Ascending aorta (tissue), 2 donors: ENCODE measurements at regions not wholly inside any gene's neighbourhood (a gene's known extent, or its start where the extent isn't known, plus 50 kb on each side); places are given as distances from the start of the nearest gene placed in this dataset.

ENCODE experiments used
- DNase-seq, 2 donors: peaks; one replicate each; pipeline ENCODE4 v3.0.0-alpha.2; 2019; ENCODE audit warnings: low spot score in 2 of 2
- H3K27ac ChIP-seq, 2 donors: fragments of 200-600 bp; sonication (generic); one replicate each; pipeline ENCODE4 v1.5.1; 2016 to 2017; ENCODE audit warnings: mild to moderate bottlenecking in 1 of 2
- H3K27me3 ChIP-seq: fragments of 200-600 bp; sonication (generic); one replicate; pipeline ENCODE4 v1.5.1; 2017
- H3K36me3 ChIP-seq, 2 donors: fragments of 200-600 bp; sonication (generic); one replicate each; pipeline ENCODE4 v1.5.1; 2016
- H3K4me1 ChIP-seq, 2 donors: fragments of 200-600 bp; sonication (generic); one replicate each; pipeline ENCODE4 v1.5.1; 2016 to 2017; ENCODE audit warnings: mild to moderate bottlenecking in 1 of 2
- H3K4me3 ChIP-seq, 2 donors: fragments of 200-600 bp; sonication (generic); one replicate each; pipeline ENCODE4 v1.5.1; 2016 to 2017; ENCODE audit warnings: mild to moderate bottlenecking in 1 of 2
- H3K9me3 ChIP-seq, 2 donors: fragments of 200-600 bp; sonication (generic); one replicate each; pipeline ENCODE4 v1.5.1; 2016
- CTCF ChIP-seq, 3 experiments: fragments of 200-600 bp in 2 of 3; fragments of 450-650 bp in 1 of 3; sonication (generic) in 2 of 3; IDR thresholded peaks; one replicate each; pipeline ENCODE4 v1.5.1; 2016 to 2019; ENCODE audit warnings: antibody characterized with exemption in 3 of 3, mild to moderate bottlenecking in 1 of 3, moderate library complexity in 1 of 3
- intact Hi-C: fragments of 100-400 bp; cut with DNase I; formaldehyde crosslinking; loops from one replicate; pipeline ENCODE4 v1.15.1; 2023

- TF ChIP-seq CTCF (IDR thresholded peaks at IDR 0.05), result no peak
- no peak overlapping the region for H3K27ac ChIP-seq
- peaks cover 13 to 24% of the 10 kb centered on the region in 2 donors for H3K4me1 ChIP-seq
- intact Hi-C loops, result no loop called here
- H3K27me3 ChIP-seq, result no peaks in the 10 kb centered on the region
- no peaks in the 10 kb centered on the region for H3K36me3 ChIP-seq
- no peak overlapping the region for H3K4me3 ChIP-seq
- no peaks in the 10 kb centered on the region for H3K9me3 ChIP-seq
- DNase-seq, result no peak
These were observed 228.5 kb upstream of the ANKRD55 start for GRCh38 chr5:56461584-56461983.

GRCh38 chr5:56460681-56461191 is 227.6 kb upstream of the ANKRD55 start:
- Histone ChIP-seq H3K27ac (peak overlapping the region; percentile 53 to 94), H3K27me3 (no peaks in the 10 kb centered on the region), H3K4me3 (no peak overlapping the region), H3K9me3 (no peaks in the 10 kb centered on the region), H3K4me1 (peaks cover 13 to 24% of the 10 kb centered on the region in 2 donors), H3K36me3 (no peaks in the 10 kb centered on the region)
- intact Hi-C loops, result no loop called here
- no peak for DNase-seq
- no peak for TF ChIP-seq CTCF (IDR thresholded peaks at IDR 0.05)

- no peak for DNase-seq
- Histone ChIP-seq H3K9me3 (no peaks in the 10 kb centered on the region), H3K36me3 (no peaks in the 10 kb centered on the region), H3K27me3 (no peaks in the 10 kb centered on the region), H3K4me3 (no peak overlapping the region), H3K27ac (peak overlapping the region; percentile 31 to 94), H3K4me1 (peaks cover 13 to 24% of the 10 kb centered on the region in 2 donors)
- TF ChIP-seq CTCF (IDR thresholded peaks at IDR 0.05), result no peak
- intact Hi-C loops, result no loop called here
These were observed 227.0 kb upstream of the ANKRD55 start for GRCh38 chr5:56460195-56460546.

- Histone ChIP-seq H3K4me1 (peaks cover 13 to 24% of the 10 kb centered on the region in 2 donors), H3K9me3 (no peaks in the 10 kb centered on the region), H3K4me3 (no peak overlapping the region), H3K36me3 (no peaks in the 10 kb centered on the region), H3K27ac (peak overlapping the region; percentile 31 to 94), H3K27me3 (no peaks in the 10 kb centered on the region)
- no peak for DNase-seq
- intact Hi-C loops, result loop anchor here (2.0 to 5.0 kb wide), 2 partner anchors 21 to 713 kb away; partner anchors contain the start of gene GPBP1
- TF ChIP-seq CTCF (IDR thresholded peaks at IDR 0.05), result no peak
These were observed 226.5 kb upstream of the ANKRD55 start for GRCh38 chr5:56459394-56460194.

- peaks cover 13 to 24% of the 10 kb centered on the region in 2 donors for H3K4me1 ChIP-seq
- H3K4me3 ChIP-seq, result peak overlapping the region in 1 of 2 donors; percentile 41
These were observed 225.0 kb upstream of the ANKRD55 start for GRCh38 chr5:56457887-56458812.

More at GRCh38 chr5:56457887-56458812, 225.0 kb upstream of the ANKRD55 start:
- no peak for DNase-seq
- Histone ChIP-seq H3K9me3 (no peaks in the 10 kb centered on the region), H3K27me3 (no peaks in the 10 kb centered on the region), H3K27ac (peak overlapping the region; percentile 82 to 94), H3K36me3 (no peaks in the 10 kb centered on the region)
- intact Hi-C loops, result loop anchor here (2.0 to 5.0 kb wide), 2 partner anchors 23 to 714 kb away; partner anchors contain the start of gene GPBP1
- TF ChIP-seq CTCF (IDR thresholded peaks at IDR 0.05), result no peak
